Stimulated activated CD4-positive, alpha-beta T cell treated with anti-CD3 and anti-CD28 coated beads, Interleukin-1b, Interleukin-23, amount 100 ng/mL, for 24 hours (primary cell): ENCODE measurements at regions not wholly inside any gene's neighbourhood (a gene's known extent, or its start where the extent isn't known, plus 50 kb on each side); places are given as distances from the start of the nearest gene placed in this dataset.
"Not testable (repeated sequence)": the region's sequence is repeated elsewhere in the genome, so short reads cannot be mapped to it uniquely, and the experiment has no call there.

ENCODE experiments used
- DNase-seq, 4 experiments: peaks; one replicate each; pipeline ENCODE4 v3.0.0-alpha.2; 2020; ENCODE audit warnings: low read depth in 4 of 4, low spot score in 1 of 4

DNA sequence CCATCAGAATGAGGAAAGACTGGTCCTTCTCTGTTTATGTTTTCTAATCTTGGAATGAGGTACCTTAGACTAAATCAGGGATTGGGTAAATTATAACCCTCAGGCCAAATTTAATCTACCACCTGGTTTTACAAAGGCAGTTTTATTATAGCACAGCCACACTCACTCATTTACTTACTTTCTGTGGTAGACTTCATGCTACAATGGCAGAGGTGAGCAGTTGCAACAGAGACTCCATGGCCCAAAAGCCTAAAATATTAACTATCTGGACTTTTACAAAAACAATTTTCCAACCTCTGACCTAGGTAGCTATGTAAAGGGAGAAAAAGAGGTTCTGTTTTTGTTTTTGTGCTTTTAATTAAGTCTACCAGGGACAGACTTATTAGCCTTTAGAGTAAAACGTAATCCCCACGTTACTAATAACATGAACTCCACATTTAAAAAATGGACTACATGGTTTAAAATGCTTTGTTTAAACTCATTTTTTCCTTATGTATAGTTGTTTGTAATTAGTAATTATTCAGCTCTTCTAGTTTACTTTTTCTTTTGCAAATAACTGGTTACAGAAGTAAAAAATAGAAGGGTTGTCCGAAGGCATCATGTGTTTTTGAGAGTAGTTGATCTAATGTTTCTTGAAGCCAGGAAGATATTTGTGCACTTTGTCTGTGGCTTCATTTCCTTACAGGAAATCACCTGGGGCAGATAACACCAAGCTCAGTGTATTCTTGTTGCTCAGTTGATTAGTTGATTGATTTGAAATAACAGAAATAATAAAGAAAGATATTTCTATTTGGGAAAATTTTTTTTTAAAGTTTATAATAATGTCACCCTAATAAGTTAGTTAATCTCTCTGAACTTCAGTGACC, 57.6 kb upstream of the ATP2B1 start:
- no peak for DNase-seq

DNA sequence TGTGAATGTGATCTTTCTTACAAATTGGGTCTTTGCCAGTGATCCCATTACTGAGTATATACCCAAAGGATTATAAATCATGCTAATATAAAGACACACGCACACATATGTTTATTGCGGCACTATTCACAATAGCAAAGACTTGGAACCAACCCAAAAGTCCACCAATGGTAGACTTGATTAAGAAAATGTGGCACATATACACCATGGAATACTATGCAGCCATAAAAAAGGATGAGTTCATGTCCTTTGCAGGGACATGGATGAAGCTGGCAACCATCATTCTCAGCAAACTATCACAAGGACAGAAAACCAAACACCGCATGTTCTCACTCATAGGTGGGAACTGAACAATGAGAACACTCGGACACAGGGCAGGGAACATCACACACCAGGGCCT, 55.5 kb upstream of the ATP2B1 start:
- DNase-seq, result not testable (repeated sequence)

DNA sequence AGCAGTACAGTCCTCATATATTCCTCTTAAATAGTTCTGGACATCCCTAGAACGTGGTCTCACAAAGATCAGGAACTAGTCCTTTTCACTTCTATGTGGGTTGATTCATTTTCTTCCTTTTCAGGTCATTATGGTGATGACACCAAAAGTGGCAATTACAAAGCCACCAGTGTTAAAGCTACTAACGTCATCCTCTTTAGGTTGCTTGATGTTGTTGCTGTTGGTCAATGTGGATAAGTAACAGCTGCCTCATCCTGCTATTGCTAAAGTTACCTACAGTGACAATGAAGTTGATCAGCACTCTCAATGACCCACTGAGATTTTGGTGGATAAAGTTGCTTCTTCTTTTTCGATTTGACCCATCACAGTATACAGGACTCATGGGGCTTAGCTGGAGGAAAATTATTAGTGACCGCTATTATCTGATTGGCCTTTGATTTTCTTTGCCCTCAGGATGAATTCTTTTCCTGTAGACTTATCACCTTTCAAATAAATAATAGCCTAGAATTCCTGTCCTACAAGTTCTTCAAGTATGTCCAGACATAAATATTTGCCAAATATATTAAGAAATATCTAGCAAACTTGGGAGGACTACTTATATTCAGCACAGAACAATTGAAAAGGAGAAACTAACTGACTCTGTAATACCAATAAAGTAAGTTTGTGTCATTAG, 54.0 kb upstream of the ATP2B1 start:
- no peak for DNase-seq

DNA sequence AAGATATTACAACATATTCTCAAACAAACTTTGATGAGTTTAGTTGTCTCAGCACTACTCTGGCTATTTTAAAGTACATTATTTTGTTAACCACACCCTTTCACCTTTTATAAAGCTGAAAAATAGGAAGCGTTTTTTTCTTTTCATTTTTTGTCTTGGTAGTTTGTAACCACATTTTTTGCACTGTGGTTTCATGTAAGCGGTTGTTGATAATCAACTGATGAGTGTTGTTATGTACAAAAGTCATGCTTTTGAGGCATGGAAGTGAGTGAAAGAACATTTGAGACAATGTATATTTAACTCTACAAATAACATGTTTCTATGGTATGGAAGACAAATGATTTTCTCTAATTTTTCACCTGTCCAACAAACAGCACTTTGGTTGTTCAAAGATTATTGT, 52.1 kb upstream of the ATP2B1 start:
- no peak for DNase-seq
